K562 (cell line): ENCODE measurements at regions not wholly inside any gene's neighbourhood (a gene's known extent, or its start where the extent isn't known, plus 50 kb on each side); places are given as distances from the start of the nearest gene placed in this dataset.

ENCODE experiments used
- ATAC-seq: fragments of 200-7000 bp; cut with Tn5 transposase; 3 replicates; pipeline ENCODE4 v1.9.1; 2020; ENCODE audit warnings: moderate library complexity
- BruUV-seq: library from RNA; stranded (reverse); fragments of 400-500 nt; replicated peaks from 2 replicates; lab custom pipeline; 2021; lab: Mats Ljungman, UMichigan
- CTCF ChIA-PET: fragments of 300-600 bp; formaldehyde crosslinking; extraction: SDS; loops from one replicate; lab custom pipeline; 2021; ENCODE audit warnings: low intra/inter-chr PET ratio; lab: Yijun Ruan, JAX
- POLR2A ChIA-PET: fragments of 300-600, 350-650 bp; sonication (Branson Sonifier 250); formaldehyde crosslinking; extraction: SDS; loops from one replicate; lab custom pipeline; 2021; ENCODE audit warnings: antibody characterized with exemption, inconsistent platforms; lab: Yijun Ruan, JAX
- DNase-seq, 4 experiments: peaks; one replicate each; pipeline versions ENCODE4 v3.0.0 to v3.0.0-alpha.2; 2011 to 2018; ENCODE audit warnings: low spot score in 3 of 4, mixed read lengths in 3 of 4; ENCODE audit errors: extremely low read depth in 1 of 4
- FAIRE-seq: peaks from 2 replicates; lab custom pipeline; 2011; peaks lifted over from hg19 to GRCh38; lab: Jason Lieb, UNC
- H2AFZ ChIP-seq: 2 replicates; pipeline ENCODE4 v1.6.0; 2011; ENCODE audit warnings: low read depth, low read length, control low read depth, inconsistent platforms
- H3K27ac ChIP-seq: fragments of 200-600 bp; 3 replicates; pipeline ENCODE4 v1.8.0; 2011; ENCODE audit warnings: low read depth, mild to moderate bottlenecking, control low read depth, inconsistent platforms, low read length, moderate library complexity, mixed read lengths; ENCODE audit errors: extremely low read depth
- H3K27me3 ChIP-seq, 2 experiments: fragments of 300-600 bp in 1 of 2; 2 replicates in 1 of 2; 3 replicates in 1 of 2; pipeline versions ENCODE4 v1.6.0 to v1.8.0; 2011; ENCODE audit warnings: inconsistent platforms in 2 of 2, low read length in 2 of 2, mild to moderate bottlenecking in 1 of 2, mixed read lengths in 1 of 2, moderate library complexity in 1 of 2; ENCODE audit not compliant: control insufficient read depth in 2 of 2, insufficient read depth in 2 of 2
- H3K36me3 ChIP-seq: fragments of 300-600 bp; 3 replicates; pipeline ENCODE4 v1.8.0; 2011; ENCODE audit warnings: mild to moderate bottlenecking, low read length, inconsistent platforms; ENCODE audit not compliant: control insufficient read depth, insufficient read depth
- H3K4me1 ChIP-seq, 2 experiments: fragments of 200-600 bp in 1 of 2; replicated peaks in 1 of 2; 2 replicates in 1 of 2; 3 replicates in 1 of 2; pipeline versions ENCODE4 v1.5.1 to v1.8.0; 2011; ENCODE audit warnings: inconsistent platforms in 2 of 2, low read length in 2 of 2, mild to moderate bottlenecking in 1 of 2, mixed read lengths in 1 of 2, moderate library complexity in 1 of 2; ENCODE audit not compliant: control insufficient read depth in 2 of 2, insufficient read depth in 2 of 2
- H3K4me2 ChIP-seq: 2 replicates; pipeline ENCODE4 v1.6.1; 2011; ENCODE audit warnings: low read length, control low read depth, inconsistent platforms, mixed read lengths; ENCODE audit not compliant: insufficient read depth
- H3K4me3 ChIP-seq: fragments of 200-600 bp; sonication (generic), shearing (Covaris generic); 2 replicates; pipeline ENCODE4 v1.5.1; 2016; ENCODE audit warnings: control low read depth, inconsistent platforms
- H3K79me2 ChIP-seq: fragments of 200-600 bp; 3 replicates; pipeline ENCODE4 v1.8.0; 2011; ENCODE audit warnings: low read length, inconsistent platforms; ENCODE audit not compliant: control insufficient read depth, insufficient read depth
- H3K9ac ChIP-seq, 2 experiments: 2 replicates each; pipeline versions ENCODE4 v1.6.0 to v1.6.1; 2011; ENCODE audit warnings: low read depth in 2 of 2, low read length in 2 of 2, control low read depth in 1 of 2, inconsistent platforms in 1 of 2, mild to moderate bottlenecking in 1 of 2, mixed read lengths in 1 of 2; ENCODE audit not compliant: insufficient read depth in 1 of 2
- H3K9me1 ChIP-seq: one replicate; pipeline ENCODE4 v1.6.0; 2011; ENCODE audit warnings: inconsistent platforms, mild to moderate bottlenecking, low read length, moderate library complexity; ENCODE audit not compliant: control insufficient read depth, insufficient read depth
- H3K9me3 ChIP-seq: replicated peaks from 2 replicates; pipeline ENCODE4 v1.5.1; 2011; ENCODE audit warnings: low read depth, low read length, inconsistent platforms; ENCODE audit not compliant: control insufficient read depth, insufficient read depth
- H4K20me1 ChIP-seq: replicated peaks from 2 replicates; pipeline ENCODE4 v1.6.1; 2011; ENCODE audit warnings: low read length, inconsistent platforms, mixed read lengths; ENCODE audit not compliant: control insufficient read depth, insufficient read depth
- FOS ChIP-seq: IDR thresholded peaks from 3 replicates; pipeline ENCODE4 v1.6.1; 2011; ENCODE audit not compliant: insufficient read length; ENCODE audit errors: extremely low read depth
- GATAD2A ChIP-seq: fragments of 450-650 bp; IDR thresholded peaks from 2 replicates; pipeline ENCODE4 v1.6.1; 2017
- JUND ChIP-seq, 2 experiments: IDR thresholded peaks; 2 replicates in 1 of 2; 3 replicates in 1 of 2; pipeline ENCODE4 v1.6.1; 2011; ENCODE audit warnings: borderline replicate concordance in 2 of 2, low read depth in 2 of 2, low read length in 2 of 2, improper control_type of control experiment in 1 of 2, missing biosample characterization in 1 of 2, missing genetic modification characterization in 1 of 2, missing genetic modification reagents in 1 of 2
- MEIS2 ChIP-seq: fragments of 450-650 bp; IDR thresholded peaks from 2 replicates; pipeline ENCODE4 v1.6.1; 2014; ENCODE audit warnings: mild to moderate bottlenecking; ENCODE audit not compliant: partially characterized antibody
- NCOA4 ChIP-seq: fragments of 450-650 bp; IDR thresholded peaks from 2 replicates; pipeline ENCODE4 v1.6.1; 2018; ENCODE audit warnings: mild to moderate bottlenecking; ENCODE audit not compliant: partially characterized antibody
- ZNF184 ChIP-seq: sonication (generic); formaldehyde crosslinking; IDR thresholded peaks from 2 replicates; pipeline ENCODE4 v1.5.0; 2020; ENCODE audit warnings: missing genetic modification reagents
- ZNF239 ChIP-seq: fragments of 250-450 bp; sonication (Bioruptor Pico); IDR thresholded peaks from 2 replicates; pipeline ENCODE4 v1.4.0; 2020; ENCODE audit warnings: mild to moderate bottlenecking
- WGBS: fragments of 100-300 bp; shearing (Covaris generic); methylation state at CpG from one replicate; pipeline ENCODE4 v1.1.6; 2016; ENCODE audit warnings: low coverage, mixed read lengths; ENCODE audit not compliant: insufficient coverage; ENCODE audit errors: missing lambda C conversion rate; 5-methylcytosine and 5-hydroxymethylcytosine counted together
- in situ Hi-C: fragments of 300-500 bp; cut with MboI; formaldehyde crosslinking; loops from 4 replicates; pipeline ENCODE4 v1.15.0; 2018; ENCODE audit warnings: inconsistent platforms, mixed read lengths
- intact Hi-C: fragments of 100-400 bp; cut with micrococcal nuclease; formaldehyde crosslinking; loops from 2 replicates; pipeline ENCODE4 v1.14.2; 2022
- TF ChIP-seq, protein P1 (sequence below): fragments of 250-450 bp; sonication (Bioruptor Pico); IDR thresholded peaks from 2 replicates; pipeline ENCODE4 v1.5.0; 2020; ENCODE audit warnings: mild to moderate bottlenecking

DNA sequence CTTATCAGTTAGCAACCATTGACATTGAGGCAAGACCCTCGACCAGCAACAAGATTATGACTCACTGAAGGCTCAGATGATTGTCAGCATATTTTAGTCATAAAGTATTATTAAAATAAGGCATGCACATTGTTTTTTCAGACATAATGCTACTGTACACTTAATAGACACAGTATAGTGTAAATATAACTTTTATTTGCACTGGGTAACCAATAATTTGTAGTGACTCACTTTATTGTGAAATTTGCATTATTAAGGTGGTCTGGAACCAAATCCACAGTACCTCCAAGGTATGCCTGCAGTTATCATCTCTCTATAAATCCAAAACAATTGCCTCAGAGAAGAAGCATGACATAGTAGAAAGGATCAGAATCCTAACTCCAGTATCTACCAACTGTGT is 330.1 kb upstream of the SMIM31 start:
- intact Hi-C loops = no loop called here

DNA sequence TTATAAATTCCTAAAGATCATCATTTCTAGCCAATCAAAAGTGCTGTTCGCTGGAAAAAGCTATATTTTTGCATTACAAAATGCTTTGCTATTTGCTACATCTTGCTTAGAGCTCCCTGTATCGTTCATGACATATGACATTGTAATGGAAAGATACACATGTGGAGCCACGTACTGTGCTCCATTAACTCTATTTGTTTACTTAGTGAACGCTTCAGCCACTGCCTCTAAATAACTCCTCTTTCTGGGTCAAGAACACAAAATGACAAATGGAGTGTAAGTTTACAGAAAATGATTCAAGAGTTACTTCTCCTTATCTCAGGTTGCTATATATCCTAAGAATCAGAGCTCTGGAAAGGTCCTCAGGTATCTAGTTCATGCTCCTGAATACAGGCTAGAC is 329.1 kb upstream of the SMIM31 start:
- no peak for FAIRE-seq
- Histone ChIP-seq H2AFZ (no peak overlapping the region), H3K36me3 (no peaks in the 10 kb centered on the region), H3K79me2 (no peaks in the 10 kb centered on the region), H3K4me1 (no peaks in the 10 kb centered on the region), H3K27ac (no peak overlapping the region), H3K9me1 (no peaks in the 10 kb centered on the region), H3K4me2 (no peak overlapping the region), H3K4me3 (no peak overlapping the region), H3K9me3 (no peaks in the 10 kb centered on the region), H3K27me3 (no peaks in the 10 kb centered on the region), H4K20me1 (no peaks in the 10 kb centered on the region)
- ATAC-seq = no peak
- ChIA-PET POLR2A (no interaction called here), CTCF (no interaction called here)
- in situ Hi-C loops = no loop called here
- intact Hi-C loops = no loop called here
- BruUV-seq = no TSS peak
- WGBS = 0% methylated on average over 4 of the region's 4 CpGs
- no peak for TF ChIP-seq ZNF239 (CRISPR knock-in tag)
- TF ChIP-seq FOS = no peak
- TF ChIP-seq, protein P1, sequence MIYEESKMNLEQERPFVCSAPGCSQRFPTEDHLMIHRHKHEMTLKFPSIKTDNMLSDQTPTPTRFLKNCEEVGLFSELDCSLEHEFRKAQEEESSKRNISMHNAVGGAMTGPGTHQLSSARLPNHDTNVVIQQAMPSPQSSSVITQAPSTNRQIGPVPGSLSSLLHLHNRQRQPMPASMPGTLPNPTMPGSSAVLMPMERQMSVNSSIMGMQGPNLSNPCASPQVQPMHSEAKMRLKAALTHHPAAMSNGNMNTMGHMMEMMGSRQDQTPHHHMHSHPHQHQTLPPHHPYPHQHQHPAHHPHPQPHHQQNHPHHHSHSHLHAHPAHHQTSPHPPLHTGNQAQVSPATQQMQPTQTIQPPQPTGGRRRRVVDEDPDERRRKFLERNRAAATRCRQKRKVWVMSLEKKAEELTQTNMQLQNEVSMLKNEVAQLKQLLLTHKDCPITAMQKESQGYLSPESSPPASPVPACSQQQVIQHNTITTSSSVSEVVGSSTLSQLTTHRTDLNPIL (CRISPR knock-in tag) = no peak
- TF ChIP-seq ZNF184 (CRISPR knock-in tag) = no peak
- no peak for TF ChIP-seq GATAD2A
- TF ChIP-seq JUND (IDR thresholded peaks at IDR 0.05; ENCODE audit: borderline replicate concordance, low read depth, low read length) = no peak
- TF ChIP-seq JUND (tag; IDR thresholded peaks at IDR 0.05; ENCODE audit: borderline replicate concordance, low read depth, low read length) = no peak
- TF ChIP-seq, all 486 proteins: peak for 0
- DNase-seq = no peak
- no peak overlapping the region for H3K9ac ChIP-seq

More for the DNA sequence above, 330.1 kb upstream of the SMIM31 start:
- H3K4me2 ChIP-seq = no peak overlapping the region
- WGBS = 0% methylated on average over 1 of the region's 1 CpG
- no peaks in the 10 kb centered on the region for H4K20me1 ChIP-seq
- ChIA-PET CTCF (no interaction called here), POLR2A (no interaction called here)
- DNase-seq (no peak), ATAC-seq (no peak), FAIRE-seq (no peak)
- H3K4me3 ChIP-seq = no peak overlapping the region
- H3K9ac ChIP-seq = no peak overlapping the region
- in situ Hi-C loops = no loop called here
- H3K36me3 ChIP-seq = no peaks in the 10 kb centered on the region
- no peaks in the 10 kb centered on the region for H3K9me3 ChIP-seq
- no peaks in the 10 kb centered on the region for H3K4me1 ChIP-seq
- no peak overlapping the region for H3K27ac ChIP-seq
- H2AFZ ChIP-seq = no peak overlapping the region
- H3K27me3 ChIP-seq = no peaks in the 10 kb centered on the region
- no TSS peak for BruUV-seq
- no peaks in the 10 kb centered on the region for H3K9me1 ChIP-seq
- no peaks in the 10 kb centered on the region for H3K79me2 ChIP-seq
- no peak for TF ChIP-seq NCOA4
- no peak for TF ChIP-seq MEIS2
- TF ChIP-seq, all 486 proteins: peak for 0
